ENCODE measurements at regions not wholly inside any gene's neighbourhood (a gene's known extent, or its start where the extent isn't known, plus 50 kb on each side); places are given as distances from the start of the nearest gene placed in this dataset.
"Not testable (repeated sequence)": the region's sequence is repeated elsewhere in the genome, so short reads cannot be mapped to it uniquely, and the experiment has no call there.

- ChIA-PET POLR2A (interaction anchor here (0.7 kb wide), 1 partner anchor 8 kb away, joined by 3 read pairs; no protein-coding TSS in a partner anchor), CTCF (no interaction called here)
- intact Hi-C loops (cut with micrococcal nuclease) = no loop called here
Observed at GRCh38 chr12:4190366-4191063, 83.0 kb upstream of the CCND2 start.

GRCh38 chr12:4189721-4190120, 83.8 kb upstream of the CCND2 start:
- CTCF ChIA-PET = no interaction called here
- no peaks in the 10 kb centered on the region for H3K27me3 Mint-ChIP-seq
- H3K27ac Mint-ChIP-seq = no peak overlapping the region
- intact Hi-C loops (cut with micrococcal nuclease) = no loop called here
- ATAC-seq (no peak), DNase-seq (no peak)
- H3K4me3 Mint-ChIP-seq = no peak overlapping the region
- H3K9me3 Mint-ChIP-seq = no peaks in the 10 kb centered on the region
- H3K36me3 Mint-ChIP-seq (ENCODE audit: low read depth) = no peaks in the 10 kb centered on the region
- POLR2A ChIA-PET = interaction anchor here (0.7 kb wide), 1 partner anchor 9 kb away, joined by 3 read pairs; no protein-coding TSS in a partner anchor
- H3K4me1 Mint-ChIP-seq (ENCODE audit: low read depth) = no peaks in the 10 kb centered on the region
- no peak for TF ChIP-seq CTCF (IDR thresholded peaks at IDR 0.05)

More at GRCh38 chr12:4190366-4191063, 83.0 kb upstream of the CCND2 start:
- no peak overlapping the region for H3K27ac Mint-ChIP-seq
- H3K36me3 Mint-ChIP-seq (ENCODE audit: low read depth) = no peaks in the 10 kb centered on the region
- H3K4me3 Mint-ChIP-seq = no peak overlapping the region
- H3K9me3 Mint-ChIP-seq = no peaks in the 10 kb centered on the region
- no peaks in the 10 kb centered on the region for H3K4me1 Mint-ChIP-seq (ENCODE audit: low read depth)
- no peaks in the 10 kb centered on the region for H3K27me3 Mint-ChIP-seq
- ATAC-seq (no peak), DNase-seq (no peak)
- TF ChIP-seq CTCF (IDR thresholded peaks at IDR 0.05) = no peak

GRCh38 chr12:4187916-4188315, 85.6 kb upstream of the CCND2 start:
- intact Hi-C loops (cut with micrococcal nuclease) = no loop called here

GRCh38 chr12:4187315-4187714, 86.2 kb upstream of the CCND2 start:
- POLR2A ChIA-PET; H3K27me3 Mint-ChIP-seq; H3K4me3 Mint-ChIP-seq; H3K4me1 Mint-ChIP-seq (ENCODE audit: low read depth); H3K27ac Mint-ChIP-seq; intact Hi-C loops (cut with micrococcal nuclease); H3K9me3 Mint-ChIP-seq; H3K36me3 Mint-ChIP-seq (ENCODE audit: low read depth); ATAC-seq: not testable (repeated sequence)
- CTCF ChIA-PET = interaction anchor here (1.3 kb wide), 1 partner anchor 80 kb away, joined by 5 read pairs; no protein-coding TSS in a partner anchor
- peak; percentile 7 for DNase-seq

More at GRCh38 chr12:4187916-4188315, 85.6 kb upstream of the CCND2 start:
- Mint-ChIP-seq H3K27me3 (no peaks in the 10 kb centered on the region), H3K36me3 (ENCODE audit: low read depth) (no peaks in the 10 kb centered on the region), H3K9me3 (peaks cover 3% of the 10 kb centered on the region), H3K4me1 (ENCODE audit: low read depth) (no peaks in the 10 kb centered on the region), H3K27ac (no peak overlapping the region), H3K4me3 (no peak overlapping the region)
- ATAC-seq (no peak), DNase-seq (no peak)
- POLR2A ChIA-PET = no interaction called here
- CTCF ChIA-PET = interaction anchor here (1.3 kb wide), 1 partner anchor 81 kb away, joined by 5 read pairs; no protein-coding TSS in a partner anchor
- TF ChIP-seq CTCF (IDR thresholded peaks at IDR 0.05) = no peak

- peak; percentile 90 for ATAC-seq
- no peak for TF ChIP-seq CTCF (IDR thresholded peaks at IDR 0.05)
- intact Hi-C loops (cut with micrococcal nuclease) = no loop called here
- DNase-seq = peak; percentile 44
- Mint-ChIP-seq H3K27me3 (no peaks in the 10 kb centered on the region), H3K9me3 (peaks cover 7% of the 10 kb centered on the region), H3K36me3 (ENCODE audit: low read depth) (no peaks in the 10 kb centered on the region), H3K4me1 (ENCODE audit: low read depth) (peaks cover 20% of the 10 kb centered on the region), H3K4me3 (no peak overlapping the region), H3K27ac (peak overlapping the region; percentile 19)
- ChIA-PET CTCF (interaction anchor here (0.8 to 3.3 kb wide), 5 partner anchors 12 to 71 kb away, joined by 3 to 10 read pairs (median 3); no protein-coding TSS in a partner anchor), POLR2A (interaction anchor here (0.8 to 1.9 kb wide), 6 partner anchors 14 to 93 kb away, joined by 3 to 9 read pairs (median 3); no protein-coding TSS in a partner anchor)
Observed at GRCh38 chr12:4178424-4179170, 95.0 kb upstream of the CCND2 start.

All from activated CD8-positive, alpha-beta T cell treated with anti-CD3 and anti-CD28 coated beads for 36 hours (primary cell).